DMS153 (cell line): ENCODE measurements at regions not wholly inside any gene's neighbourhood (a gene's known extent, or its start where the extent isn't known, plus 50 kb on each side); places are given as distances from the start of the nearest gene placed in this dataset.

ENCODE experiments used
- DNase-seq: peaks from one replicate; lab custom pipeline; 2025; lab: John Stamatoyannopoulos, UW

- no peak for DNase-seq
Observed at GRCh38 chr5:56545016-56545415, 270.3 kb upstream of the MAP3K1 start.

- DNase-seq, result no peak
Observed at GRCh38 chr5:56543441-56544388, 271.6 kb upstream of the MAP3K1 start.

- no peak for DNase-seq
Observed at GRCh38 chr5:56540266-56540665, 275.1 kb upstream of the MAP3K1 start.

GRCh38 chr5:56538580-56538979 lies 276.8 kb upstream of the MAP3K1 start:
- no peak for DNase-seq

- no peak for DNase-seq
Observed at GRCh38 chr5:56535347-56535746, 280.0 kb upstream of the MAP3K1 start.

GRCh38 chr5:56534102-56534829 lies 281.1 kb upstream of the MAP3K1 start:
- DNase-seq, result peak; percentile 2

GRCh38 chr5:56532466-56532865 lies 282.9 kb upstream of the MAP3K1 start:
- DNase-seq, result no peak

- no peak for DNase-seq
Observed at GRCh38 chr5:56530626-56531138, 284.7 kb upstream of the MAP3K1 start.

GRCh38 chr5:56529666-56530430 lies 285.5 kb upstream of the MAP3K1 start:
- DNase-seq, result no peak

GRCh38 chr5:56527174-56527573 lies 288.2 kb upstream of the MAP3K1 start:
- no peak for DNase-seq

GRCh38 chr5:56525113-56525512 lies 290.2 kb upstream of the MAP3K1 start:
- DNase-seq, result no peak

GRCh38 chr5:56523790-56524575 lies 290.9 kb upstream of the ANKRD55 start:
- DNase-seq, result no peak

- DNase-seq, result no peak
Observed at GRCh38 chr5:56522960-56523359, 289.8 kb upstream of the ANKRD55 start.

- DNase-seq, result no peak
Observed at GRCh38 chr5:56522169-56522568, 289.0 kb upstream of the ANKRD55 start.

GRCh38 chr5:56520986-56521730 lies 288.0 kb upstream of the ANKRD55 start:
- DNase-seq, result no peak

GRCh38 chr5:56518820-56519219 lies 285.7 kb upstream of the ANKRD55 start:
- no peak for DNase-seq

GRCh38 chr5:56517011-56517416 lies 283.9 kb upstream of the ANKRD55 start:
- no peak for DNase-seq

- no peak for DNase-seq
Observed at GRCh38 chr5:56516441-56516840, 283.3 kb upstream of the ANKRD55 start.

GRCh38 chr5:56516035-56516434 lies 282.9 kb upstream of the ANKRD55 start:
- DNase-seq, result no peak

- no peak for DNase-seq
Observed at GRCh38 chr5:56515011-56515410, 281.9 kb upstream of the ANKRD55 start.

GRCh38 chr5:56514245-56514644 lies 281.1 kb upstream of the ANKRD55 start:
- no peak for DNase-seq
